H9 (cell line): ENCODE measurements at regions not wholly inside any gene's neighbourhood (a gene's known extent, or its start where the extent isn't known, plus 50 kb on each side); places are given as distances from the start of the nearest gene placed in this dataset.

ENCODE experiments used
- DNase-seq: peaks from one replicate; pipeline ENCODE4 v3.0.0-alpha.2; 2017
- H2AFZ ChIP-seq: one replicate; pipeline ENCODE4 v1.6.1; 2013; ENCODE audit warnings: mild to moderate bottlenecking, low read length, control low read depth, moderate library complexity
- H2AK5ac ChIP-seq: 2 replicates; pipeline ENCODE4 v1.6.1; 2013; ENCODE audit warnings: low read length, control low read depth, mixed read lengths; ENCODE audit not compliant: insufficient read length
- H2BK120ac ChIP-seq: one replicate; pipeline ENCODE4 v1.6.1; 2013; ENCODE audit warnings: low read depth, mild to moderate bottlenecking, low read length, control low read depth, inconsistent platforms; ENCODE audit not compliant: poor library complexity, severe bottlenecking
- H2BK12ac ChIP-seq: 2 replicates; pipeline ENCODE4 v1.6.1; 2013; ENCODE audit warnings: low read length, control low read depth, mixed read lengths, low read depth; ENCODE audit not compliant: insufficient read length
- H2BK15ac ChIP-seq: 2 replicates; pipeline ENCODE4 v1.6.1; 2013; ENCODE audit warnings: low read depth, low read length, control low read depth
- H2BK20ac ChIP-seq: one replicate; pipeline ENCODE4 v1.6.1; 2013; ENCODE audit warnings: low read depth, mild to moderate bottlenecking, low read length, control low read depth, inconsistent platforms; ENCODE audit not compliant: poor library complexity, severe bottlenecking
- H2BK5ac ChIP-seq: 2 replicates; pipeline ENCODE4 v1.6.1; 2013; ENCODE audit warnings: low read length, control low read depth, mixed read lengths; ENCODE audit not compliant: insufficient read length
- H3K14ac ChIP-seq: 2 replicates; pipeline ENCODE4 v1.6.1; 2013; ENCODE audit warnings: low read length, control low read depth; ENCODE audit not compliant: insufficient read depth
- H3K18ac ChIP-seq: 2 replicates; pipeline ENCODE4 v1.6.1; 2013; ENCODE audit warnings: low read depth, mild to moderate bottlenecking, mixed read lengths, low read length, control low read depth; ENCODE audit not compliant: insufficient read length
- H3K23ac ChIP-seq: 2 replicates; pipeline ENCODE4 v1.6.1; 2013; ENCODE audit warnings: low read length, control low read depth, mixed read lengths, low read depth; ENCODE audit not compliant: insufficient read length
- H3K23me2 ChIP-seq: 2 replicates; pipeline ENCODE4 v1.6.1; 2013; ENCODE audit warnings: low read depth, mild to moderate bottlenecking, mixed read lengths, low read length, control low read depth; ENCODE audit not compliant: insufficient read length, poor library complexity, severe bottlenecking
- H3K27ac ChIP-seq: 2 replicates; pipeline ENCODE4 v1.5.1; 2013; ENCODE audit warnings: low read length, control low read depth, mixed read lengths, low read depth; ENCODE audit not compliant: insufficient read length
- H3K27me3 ChIP-seq: 2 replicates; pipeline ENCODE4 v1.6.1; 2013; ENCODE audit warnings: low read length, control low read depth, inconsistent platforms; ENCODE audit not compliant: insufficient read depth
- H3K4ac ChIP-seq: 2 replicates; pipeline ENCODE4 v1.6.1; 2013; ENCODE audit warnings: low read depth, mild to moderate bottlenecking, control low read depth, inconsistent platforms, low read length, moderate library complexity
- H3K4me1 ChIP-seq: 2 replicates; pipeline ENCODE4 v1.6.1; 2013; ENCODE audit warnings: low read length, control low read depth, inconsistent platforms; ENCODE audit not compliant: insufficient read depth
- H3K4me2 ChIP-seq: 2 replicates; pipeline ENCODE4 v1.6.1; 2013; ENCODE audit warnings: low read length, control low read depth, mixed read lengths; ENCODE audit not compliant: insufficient read length, insufficient read depth
- H3K56ac ChIP-seq: 2 replicates; pipeline ENCODE4 v1.6.1; 2013; ENCODE audit warnings: low read depth, mild to moderate bottlenecking, mixed read lengths, low read length, control low read depth; ENCODE audit not compliant: insufficient read length
- H3K79me1 ChIP-seq: 2 replicates; pipeline ENCODE4 v1.6.1; 2013; ENCODE audit warnings: low read depth, mild to moderate bottlenecking, moderate library complexity, low read length, control low read depth, inconsistent platforms; ENCODE audit not compliant: insufficient read depth, poor library complexity, severe bottlenecking
- H3K79me2 ChIP-seq: 2 replicates; pipeline ENCODE4 v1.6.1; 2013; ENCODE audit warnings: low read length, control low read depth, inconsistent platforms; ENCODE audit not compliant: insufficient read depth
- H3K9ac ChIP-seq: 2 replicates; pipeline ENCODE4 v1.6.1; 2013; ENCODE audit warnings: low read length, control low read depth, mixed read lengths; ENCODE audit not compliant: insufficient read length; ENCODE audit errors: extremely low read depth
- H3K9me3 ChIP-seq: one replicate; pipeline ENCODE4 v1.6.1; 2013; ENCODE audit warnings: low read depth, low read length, inconsistent platforms; ENCODE audit not compliant: control insufficient read depth
- H3T11ph ChIP-seq: one replicate; pipeline ENCODE4 v1.6.1; 2013; ENCODE audit warnings: mild to moderate bottlenecking, low read length, control low read depth, inconsistent platforms
- H4K20me1 ChIP-seq: one replicate; pipeline ENCODE4 v1.6.1; 2013; ENCODE audit not compliant: control insufficient read depth, insufficient read length, insufficient read depth
- H4K5ac ChIP-seq: 2 replicates; pipeline ENCODE4 v1.6.1; 2013; ENCODE audit warnings: low read depth, mild to moderate bottlenecking, mixed read lengths, low read length, control low read depth; ENCODE audit not compliant: insufficient read length
- H4K8ac ChIP-seq: replicated peaks from 2 replicates; pipeline ENCODE4 v1.6.1; 2013; ENCODE audit warnings: low read length, control low read depth, mixed read lengths, low read depth; ENCODE audit not compliant: insufficient read length
- H4K91ac ChIP-seq: 2 replicates; pipeline ENCODE4 v1.6.1; 2013; ENCODE audit warnings: low read depth, mild to moderate bottlenecking, moderate library complexity, mixed read lengths, low read length, control low read depth; ENCODE audit not compliant: insufficient read length
- H3K27ac Mint-ChIP-seq, 3 experiments: 2 replicates in 2 of 3; 3 replicates in 1 of 3; pipeline ENCODE4 v1.8.0; 2020 to 2021; ENCODE audit warnings: mixed read lengths in 3 of 3, mild to moderate bottlenecking in 1 of 3, moderate library complexity in 1 of 3
- H3K27me3 Mint-ChIP-seq: 2 replicates; pipeline ENCODE4 v1.8.0; 2021; ENCODE audit warnings: low read depth, mild to moderate bottlenecking, moderate library complexity, mixed read lengths
- H3K36me3 Mint-ChIP-seq, 3 experiments: 2 replicates in 2 of 3; 3 replicates in 1 of 3; pipeline ENCODE4 v1.8.0; 2020 to 2021; ENCODE audit warnings: low read depth in 3 of 3, mixed read lengths in 3 of 3; ENCODE audit not compliant: insufficient read depth in 1 of 3
- H3K4me1 Mint-ChIP-seq, 2 experiments: 2 replicates each; pipeline ENCODE4 v1.8.0; 2020; ENCODE audit warnings: mixed read lengths in 2 of 2
- H3K4me3 Mint-ChIP-seq, 2 experiments: 2 replicates in 1 of 2; 3 replicates in 1 of 2; pipeline ENCODE4 v1.8.0; 2020 to 2021; ENCODE audit warnings: mild to moderate bottlenecking in 2 of 2, mixed read lengths in 2 of 2, moderate library complexity in 1 of 2
- H3K9me3 Mint-ChIP-seq, 2 experiments: 2 replicates in 1 of 2; 3 replicates in 1 of 2; pipeline ENCODE4 v1.8.0; 2020; ENCODE audit warnings: mild to moderate bottlenecking in 2 of 2, mixed read lengths in 2 of 2, moderate library complexity in 1 of 2
- WGBS: extraction: QIAGEN DNeasy Blood & Tissue Kit; methylation state at CpG from one replicate; pipeline ENCODE4 v1.1.7; 2013; ENCODE audit warnings: missing lambda C conversion rate, low lambda C conversion rate, mixed read lengths; ENCODE audit not compliant: insufficient read length; ENCODE audit errors: extremely low coverage; 5-methylcytosine and 5-hydroxymethylcytosine counted together
- TF ChIP-seq, protein P1 (sequence below): fragments of 200-600 bp; sonication (generic); conservative IDR thresholded peaks from 3 replicates; pipeline ENCODE4 v1.8.0; 2021; ENCODE audit warnings: antibody characterized with exemption, mild to moderate bottlenecking

DNA sequence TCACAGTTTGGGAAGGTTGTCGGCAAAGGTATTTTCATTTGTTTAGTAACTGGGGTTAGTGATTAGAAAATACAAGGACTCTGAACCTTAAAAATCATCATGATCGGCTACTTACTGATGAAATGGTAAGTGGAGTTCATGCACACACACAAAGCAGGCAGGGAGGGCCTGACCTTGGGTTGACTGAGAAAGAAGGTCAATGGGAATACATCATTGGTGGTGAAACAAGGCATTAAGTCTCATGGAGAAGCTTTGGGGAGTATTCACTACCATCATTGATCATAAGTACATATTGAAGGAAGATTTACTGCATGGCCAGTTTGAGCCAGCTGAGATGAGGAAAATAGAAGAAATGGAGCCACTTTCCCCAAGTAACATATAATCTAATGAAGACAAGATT is 74.4 kb downstream of the LUZP4 start:
- no peaks in the 10 kb centered on the region for H3K79me2 ChIP-seq
- no peak overlapping the region for H3K4me3 Mint-ChIP-seq
- no peak overlapping the region for H4K8ac ChIP-seq
- TF ChIP-seq, protein P1, sequence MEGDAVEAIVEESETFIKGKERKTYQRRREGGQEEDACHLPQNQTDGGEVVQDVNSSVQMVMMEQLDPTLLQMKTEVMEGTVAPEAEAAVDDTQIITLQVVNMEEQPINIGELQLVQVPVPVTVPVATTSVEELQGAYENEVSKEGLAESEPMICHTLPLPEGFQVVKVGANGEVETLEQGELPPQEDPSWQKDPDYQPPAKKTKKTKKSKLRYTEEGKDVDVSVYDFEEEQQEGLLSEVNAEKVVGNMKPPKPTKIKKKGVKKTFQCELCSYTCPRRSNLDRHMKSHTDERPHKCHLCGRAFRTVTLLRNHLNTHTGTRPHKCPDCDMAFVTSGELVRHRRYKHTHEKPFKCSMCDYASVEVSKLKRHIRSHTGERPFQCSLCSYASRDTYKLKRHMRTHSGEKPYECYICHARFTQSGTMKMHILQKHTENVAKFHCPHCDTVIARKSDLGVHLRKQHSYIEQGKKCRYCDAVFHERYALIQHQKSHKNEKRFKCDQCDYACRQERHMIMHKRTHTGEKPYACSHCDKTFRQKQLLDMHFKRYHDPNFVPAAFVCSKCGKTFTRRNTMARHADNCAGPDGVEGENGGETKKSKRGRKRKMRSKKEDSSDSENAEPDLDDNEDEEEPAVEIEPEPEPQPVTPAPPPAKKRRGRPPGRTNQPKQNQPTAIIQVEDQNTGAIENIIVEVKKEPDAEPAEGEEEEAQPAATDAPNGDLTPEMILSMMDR, result no peak
- no peak overlapping the region for H3K9ac ChIP-seq
- H3K18ac ChIP-seq, result no peak overlapping the region
- H2AK5ac ChIP-seq, result no peak overlapping the region
- no peaks in the 10 kb centered on the region for H3K23me2 ChIP-seq
- H4K5ac ChIP-seq, result no peak overlapping the region
- DNase-seq, result no peak
- no peak overlapping the region for H2AFZ ChIP-seq
- H4K20me1 ChIP-seq, result no peaks in the 10 kb centered on the region
- no peak overlapping the region for H3K4ac ChIP-seq
- no peak overlapping the region for H3K56ac ChIP-seq
- no peak overlapping the region for H2BK120ac ChIP-seq
- H2BK12ac ChIP-seq, result no peak overlapping the region
- no peaks in the 10 kb centered on the region for H3K9me3 ChIP-seq
- no peak overlapping the region for H3K23ac ChIP-seq
- no peak overlapping the region for H3K14ac ChIP-seq
- H3K27ac ChIP-seq, result no peak overlapping the region
- H3K79me1 ChIP-seq, result no peaks in the 10 kb centered on the region
- no peaks in the 10 kb centered on the region for H3K4me1 ChIP-seq
- H3K27ac Mint-ChIP-seq, result no peak overlapping the region
- H3K36me3 Mint-ChIP-seq, result peaks cover 0 to 5% (median 0%) of the 10 kb centered on the region in 3 experiments; a peak in 2 of 7 replicates
- H3K27me3 Mint-ChIP-seq, result peaks cover 17% of the 10 kb centered on the region
- WGBS, result no CpG with 5 or more reads among the region's 2 CpGs
- no peak overlapping the region for H3K4me2 ChIP-seq
- no peak overlapping the region for H3T11ph ChIP-seq
- H3K4me1 Mint-ChIP-seq, result peaks cover 5 to 11% of the 10 kb centered on the region in 2 experiments; a peak in 2 of 4 replicates
- H2BK5ac ChIP-seq, result no peak overlapping the region
- H2BK20ac ChIP-seq, result no peak overlapping the region
- H3K27me3 ChIP-seq, result no peaks in the 10 kb centered on the region
- no peak overlapping the region for H4K91ac ChIP-seq
- no peak overlapping the region for H2BK15ac ChIP-seq
- peaks cover 3 to 4% of the 10 kb centered on the region in 2 experiments; a peak in 1 of 5 replicates for H3K9me3 Mint-ChIP-seq
